ENCODE measurements at regions not wholly inside any gene's neighbourhood (a gene's known extent, or its start where the extent isn't known, plus 50 kb on each side); places are given as distances from the start of the nearest gene placed in this dataset.

DNA sequence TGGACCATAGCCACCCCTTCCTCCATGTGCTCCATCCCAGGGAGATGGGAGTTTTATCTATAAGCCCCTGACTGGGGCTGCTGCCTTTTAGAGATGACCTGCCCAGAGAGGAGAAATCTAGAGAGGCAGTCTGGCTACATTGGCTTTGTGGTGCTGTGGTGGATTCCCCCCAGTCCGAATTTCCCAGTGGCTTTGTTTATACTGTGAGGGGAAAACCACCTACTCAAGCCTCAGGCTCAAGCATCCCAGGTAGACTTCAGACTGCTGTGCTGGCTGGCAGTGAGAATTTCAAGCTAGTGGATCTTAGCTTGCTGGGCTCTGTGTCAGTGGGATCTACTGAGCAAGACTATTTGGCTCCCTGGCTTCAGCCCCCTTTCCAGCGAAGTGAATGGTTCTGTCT, 1195.7 kb upstream of the PCDH20 start:
- BruUV-seq (replicated peaks) = no TSS peak
- WGBS, 2 experiments (ENCODE audit: extremely low coverage in 2 of 2, insufficient read length in 1 of 2) = 91% methylated on average over 1 of the region's 2 CpGs; no CpG with 5 or more reads in 1 of the 2 experiments
- Histone ChIP-seq H3K79me1 (ENCODE audit: low read depth in 1 of 2, low read length in 2 of 2) (no peaks in the 10 kb centered on the region), H4K20me1 (ENCODE audit: insufficient read depth, low read length) (no peaks in the 10 kb centered on the region), H4K5ac (ENCODE audit: low read depth, low read length) (no peak overlapping the region), H4K8ac (ENCODE audit: low read depth in 2 of 2, low read length in 2 of 2) (no peak overlapping the region), H2AK5ac (ENCODE audit: low read depth, low read length) (no peak overlapping the region), H3K4me2 (ENCODE audit: low read depth, low read length) (no peak overlapping the region), H3K23ac (ENCODE audit: low read depth, low read length) (no peak overlapping the region), H3K4me1 (ENCODE audit: control insufficient read depth, insufficient read depth, low read length) (no peaks in the 10 kb centered on the region), H2BK5ac (ENCODE audit: low read depth, low read length, poor library complexity, severe bottlenecking) (no peak overlapping the region), H3K27ac (ENCODE audit: insufficient read depth, low read length) (no peak overlapping the region), H3K9me3 (ENCODE audit: control insufficient read depth, insufficient read depth, low read length) (no peaks in the 10 kb centered on the region), H2AK9ac (replicated peaks; ENCODE audit: low read depth, low read length, poor library complexity) (no peak overlapping the region), H4K91ac (ENCODE audit: insufficient read depth, low read depth, low read length) (no peak overlapping the region), H2BK20ac (ENCODE audit: low read depth, low read length) (no peak overlapping the region), H3K14ac (replicated peaks; ENCODE audit: low read depth, low read length) (no peak overlapping the region), H3K4me3 (ENCODE audit: insufficient read depth, low read depth, low read length) (no peak overlapping the region), H3K36me3 (ENCODE audit: control insufficient read depth, insufficient read depth, low read length) (no peaks in the 10 kb centered on the region), H2AFZ (replicated peaks; ENCODE audit: low read length, poor library complexity) (no peak overlapping the region), H3K9me1 (ENCODE audit: insufficient read depth, low read length) (no peaks in the 10 kb centered on the region), H3K56ac (ENCODE audit: extremely low read depth, insufficient read depth, low read length) (no peak overlapping the region), H3K18ac (ENCODE audit: low read depth, low read length) (no peak overlapping the region), H3K27me3 (ENCODE audit: control insufficient read depth, insufficient read depth, low read length) (no peaks in the 10 kb centered on the region), H3K4ac (ENCODE audit: low read depth, low read length) (no peak overlapping the region), H2BK15ac (ENCODE audit: low read depth, low read length) (no peak overlapping the region), H2BK120ac (ENCODE audit: low read depth, low read length) (no peak overlapping the region), H3K9ac (ENCODE audit: low read depth, low read length) (no peak overlapping the region)
- ChIA-PET CTCF (no interaction called here), POLR2A (ENCODE audit: unreplicated experiment) (no interaction called here)
- intact Hi-C loops (cut with micrococcal nuclease) = no loop called here
- no peak for DNase-seq
- dilution Hi-C loops (cut with HindIII; ENCODE audit: low sequenced_read_pairs, unreplicated experiment) = no loop called here
- no peak for ATAC-seq (ENCODE audit: low read depth)
- in situ Hi-C loops (cut with MboI; ENCODE audit: low sequenced_read_pairs) = no loop called here
- no peak for TF ChIP-seq SMC3 (IDR thresholded peaks at IDR 0.05; ENCODE audit: low read depth, low read length)
- TF ChIP-seq, protein P1, sequence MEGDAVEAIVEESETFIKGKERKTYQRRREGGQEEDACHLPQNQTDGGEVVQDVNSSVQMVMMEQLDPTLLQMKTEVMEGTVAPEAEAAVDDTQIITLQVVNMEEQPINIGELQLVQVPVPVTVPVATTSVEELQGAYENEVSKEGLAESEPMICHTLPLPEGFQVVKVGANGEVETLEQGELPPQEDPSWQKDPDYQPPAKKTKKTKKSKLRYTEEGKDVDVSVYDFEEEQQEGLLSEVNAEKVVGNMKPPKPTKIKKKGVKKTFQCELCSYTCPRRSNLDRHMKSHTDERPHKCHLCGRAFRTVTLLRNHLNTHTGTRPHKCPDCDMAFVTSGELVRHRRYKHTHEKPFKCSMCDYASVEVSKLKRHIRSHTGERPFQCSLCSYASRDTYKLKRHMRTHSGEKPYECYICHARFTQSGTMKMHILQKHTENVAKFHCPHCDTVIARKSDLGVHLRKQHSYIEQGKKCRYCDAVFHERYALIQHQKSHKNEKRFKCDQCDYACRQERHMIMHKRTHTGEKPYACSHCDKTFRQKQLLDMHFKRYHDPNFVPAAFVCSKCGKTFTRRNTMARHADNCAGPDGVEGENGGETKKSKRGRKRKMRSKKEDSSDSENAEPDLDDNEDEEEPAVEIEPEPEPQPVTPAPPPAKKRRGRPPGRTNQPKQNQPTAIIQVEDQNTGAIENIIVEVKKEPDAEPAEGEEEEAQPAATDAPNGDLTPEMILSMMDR (conservative IDR thresholded peaks at IDR 0.05; ENCODE audit: low read depth, low read length) = no peak
- TF ChIP-seq MAZ (IDR thresholded peaks at IDR 0.05; ENCODE audit: borderline replicate concordance, low read depth, low read length) = no peak
- TF ChIP-seq BHLHE40 (IDR thresholded peaks at IDR 0.05; ENCODE audit: low read depth, low read length) = no peak
- TF ChIP-seq, protein P2, sequence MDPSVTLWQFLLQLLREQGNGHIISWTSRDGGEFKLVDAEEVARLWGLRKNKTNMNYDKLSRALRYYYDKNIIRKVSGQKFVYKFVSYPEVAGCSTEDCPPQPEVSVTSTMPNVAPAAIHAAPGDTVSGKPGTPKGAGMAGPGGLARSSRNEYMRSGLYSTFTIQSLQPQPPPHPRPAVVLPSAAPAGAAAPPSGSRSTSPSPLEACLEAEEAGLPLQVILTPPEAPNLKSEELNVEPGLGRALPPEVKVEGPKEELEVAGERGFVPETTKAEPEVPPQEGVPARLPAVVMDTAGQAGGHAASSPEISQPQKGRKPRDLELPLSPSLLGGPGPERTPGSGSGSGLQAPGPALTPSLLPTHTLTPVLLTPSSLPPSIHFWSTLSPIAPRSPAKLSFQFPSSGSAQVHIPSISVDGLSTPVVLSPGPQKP (IDR thresholded peaks at IDR 0.05; ENCODE audit: borderline replicate concordance, low read depth, low read length) = no peak
- TF ChIP-seq MAFK (IDR thresholded peaks at IDR 0.05; ENCODE audit: low read depth, low read length) = no peak
- no peak for TF ChIP-seq FOS (IDR thresholded peaks at IDR 0.05; ENCODE audit: low read depth, low read length)
- TF ChIP-seq, protein P3, sequence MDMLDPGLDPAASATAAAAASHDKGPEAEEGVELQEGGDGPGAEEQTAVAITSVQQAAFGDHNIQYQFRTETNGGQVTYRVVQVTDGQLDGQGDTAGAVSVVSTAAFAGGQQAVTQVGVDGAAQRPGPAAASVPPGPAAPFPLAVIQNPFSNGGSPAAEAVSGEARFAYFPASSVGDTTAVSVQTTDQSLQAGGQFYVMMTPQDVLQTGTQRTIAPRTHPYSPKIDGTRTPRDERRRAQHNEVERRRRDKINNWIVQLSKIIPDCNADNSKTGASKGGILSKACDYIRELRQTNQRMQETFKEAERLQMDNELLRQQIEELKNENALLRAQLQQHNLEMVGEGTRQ (IDR thresholded peaks at IDR 0.05; ENCODE audit: low read depth, low read length) = no peak
- no peak for TF ChIP-seq CEBPB (IDR thresholded peaks at IDR 0.05; ENCODE audit: low read depth, low read length)
- no peak for TF ChIP-seq RFX5 (IDR thresholded peaks at IDR 0.05; ENCODE audit: low read depth, low read length)
- TF ChIP-seq POLR2A (IDR thresholded peaks at IDR 0.05; ENCODE audit: low read depth, low read length) = no peak
- TF ChIP-seq MXI1 (IDR thresholded peaks at IDR 0.05; ENCODE audit: borderline replicate concordance, low read depth, low read length) = no peak
